HL-60 (cell line): ENCODE measurements at regions not wholly inside any gene's neighbourhood (a gene's known extent, or its start where the extent isn't known, plus 50 kb on each side); places are given as distances from the start of the nearest gene placed in this dataset.

Experiments used
- DNase-seq, 2 experiments: peaks; one replicate each; pipeline ENCODE4 v3.0.0-alpha.2; 2010 to 2020; ENCODE audit warnings: low read depth in 1 of 2, low spot score in 1 of 2
- H3K27ac ChIP-seq: fragments of 250-450 bp; sonication (Bioruptor Pico); replicated peaks from 2 replicates; pipeline ENCODE4 v1.5.1; 2020; ENCODE audit warnings: mild to moderate bottlenecking, moderate library complexity
- H3K27me3 ChIP-seq: fragments of 250-450 bp; sonication (Bioruptor Pico); 2 replicates; pipeline ENCODE4 v1.5.1; 2021; ENCODE audit warnings: mild to moderate bottlenecking, moderate library complexity; ENCODE audit not compliant: insufficient read depth, poor library complexity, severe bottlenecking
- H3K4me3 ChIP-seq: replicated peaks from 2 replicates; pipeline ENCODE4 v1.5.1; 2011; ENCODE audit warnings: mild to moderate bottlenecking, control low read depth, low read length; ENCODE audit not compliant: insufficient read depth
- GABPA ChIP-seq: IDR thresholded peaks from 2 replicates; pipeline ENCODE4 v1.6.1; 2012; ENCODE audit warnings: low read depth
- POLR2AphosphoS5 ChIP-seq: IDR thresholded peaks from 2 replicates; pipeline ENCODE4 v1.6.1; 2012; ENCODE audit warnings: low read depth
- SPI1 ChIP-seq: IDR thresholded peaks from 2 replicates; pipeline ENCODE4 v1.6.1; 2012; ENCODE audit warnings: low read depth, mild to moderate bottlenecking, borderline replicate concordance
- TF ChIP-seq, protein P1 (sequence below): IDR thresholded peaks from one replicate; pipeline ENCODE4 v1.5.1; 2011; ENCODE audit warnings: low read length, control low read depth, inconsistent platforms; ENCODE audit not compliant: insufficient read depth
- TF ChIP-seq, protein P2 (sequence below): IDR thresholded peaks from 2 replicates; pipeline ENCODE4 v1.6.1; 2012; ENCODE audit warnings: low read depth; ENCODE audit not compliant: insufficient replicate concordance

DNA sequence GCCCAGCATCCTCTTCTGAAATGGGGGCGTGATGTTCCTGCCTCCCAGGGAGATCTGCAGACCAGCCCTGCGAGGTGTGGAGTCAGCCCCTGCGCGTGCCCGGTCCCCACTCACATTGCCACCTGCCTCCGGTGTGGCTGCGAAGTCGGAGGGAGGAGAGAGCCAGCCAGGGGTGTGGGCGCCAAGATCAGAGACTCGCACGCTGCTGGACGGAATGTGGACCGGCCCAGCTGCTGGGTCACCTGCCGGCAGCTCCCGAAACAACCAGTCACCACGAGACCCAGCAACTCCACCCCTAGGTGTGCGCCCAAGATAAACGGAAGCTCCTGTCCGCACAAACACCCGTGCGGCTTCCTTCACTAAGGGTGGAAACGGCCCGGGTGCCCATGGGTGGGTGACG is 51.1 kb upstream of the EGFL7 start:
- H3K4me3 ChIP-seq = no peak overlapping the region
- TF ChIP-seq SPI1 (no peak), POLR2AphosphoS5 (no peak), GABPA (no peak)
- TF ChIP-seq, protein P1, sequence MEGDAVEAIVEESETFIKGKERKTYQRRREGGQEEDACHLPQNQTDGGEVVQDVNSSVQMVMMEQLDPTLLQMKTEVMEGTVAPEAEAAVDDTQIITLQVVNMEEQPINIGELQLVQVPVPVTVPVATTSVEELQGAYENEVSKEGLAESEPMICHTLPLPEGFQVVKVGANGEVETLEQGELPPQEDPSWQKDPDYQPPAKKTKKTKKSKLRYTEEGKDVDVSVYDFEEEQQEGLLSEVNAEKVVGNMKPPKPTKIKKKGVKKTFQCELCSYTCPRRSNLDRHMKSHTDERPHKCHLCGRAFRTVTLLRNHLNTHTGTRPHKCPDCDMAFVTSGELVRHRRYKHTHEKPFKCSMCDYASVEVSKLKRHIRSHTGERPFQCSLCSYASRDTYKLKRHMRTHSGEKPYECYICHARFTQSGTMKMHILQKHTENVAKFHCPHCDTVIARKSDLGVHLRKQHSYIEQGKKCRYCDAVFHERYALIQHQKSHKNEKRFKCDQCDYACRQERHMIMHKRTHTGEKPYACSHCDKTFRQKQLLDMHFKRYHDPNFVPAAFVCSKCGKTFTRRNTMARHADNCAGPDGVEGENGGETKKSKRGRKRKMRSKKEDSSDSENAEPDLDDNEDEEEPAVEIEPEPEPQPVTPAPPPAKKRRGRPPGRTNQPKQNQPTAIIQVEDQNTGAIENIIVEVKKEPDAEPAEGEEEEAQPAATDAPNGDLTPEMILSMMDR = no peak
- TF ChIP-seq, protein P2, sequence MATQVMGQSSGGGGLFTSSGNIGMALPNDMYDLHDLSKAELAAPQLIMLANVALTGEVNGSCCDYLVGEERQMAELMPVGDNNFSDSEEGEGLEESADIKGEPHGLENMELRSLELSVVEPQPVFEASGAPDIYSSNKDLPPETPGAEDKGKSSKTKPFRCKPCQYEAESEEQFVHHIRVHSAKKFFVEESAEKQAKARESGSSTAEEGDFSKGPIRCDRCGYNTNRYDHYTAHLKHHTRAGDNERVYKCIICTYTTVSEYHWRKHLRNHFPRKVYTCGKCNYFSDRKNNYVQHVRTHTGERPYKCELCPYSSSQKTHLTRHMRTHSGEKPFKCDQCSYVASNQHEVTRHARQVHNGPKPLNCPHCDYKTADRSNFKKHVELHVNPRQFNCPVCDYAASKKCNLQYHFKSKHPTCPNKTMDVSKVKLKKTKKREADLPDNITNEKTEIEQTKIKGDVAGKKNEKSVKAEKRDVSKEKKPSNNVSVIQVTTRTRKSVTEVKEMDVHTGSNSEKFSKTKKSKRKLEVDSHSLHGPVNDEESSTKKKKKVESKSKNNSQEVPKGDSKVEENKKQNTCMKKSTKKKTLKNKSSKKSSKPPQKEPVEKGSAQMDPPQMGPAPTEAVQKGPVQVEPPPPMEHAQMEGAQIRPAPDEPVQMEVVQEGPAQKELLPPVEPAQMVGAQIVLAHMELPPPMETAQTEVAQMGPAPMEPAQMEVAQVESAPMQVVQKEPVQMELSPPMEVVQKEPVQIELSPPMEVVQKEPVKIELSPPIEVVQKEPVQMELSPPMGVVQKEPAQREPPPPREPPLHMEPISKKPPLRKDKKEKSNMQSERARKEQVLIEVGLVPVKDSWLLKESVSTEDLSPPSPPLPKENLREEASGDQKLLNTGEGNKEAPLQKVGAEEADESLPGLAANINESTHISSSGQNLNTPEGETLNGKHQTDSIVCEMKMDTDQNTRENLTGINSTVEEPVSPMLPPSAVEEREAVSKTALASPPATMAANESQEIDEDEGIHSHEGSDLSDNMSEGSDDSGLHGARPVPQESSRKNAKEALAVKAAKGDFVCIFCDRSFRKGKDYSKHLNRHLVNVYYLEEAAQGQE = no peak
- DNase-seq = no peak
- no peak overlapping the region for H3K27ac ChIP-seq
- H3K27me3 ChIP-seq = no peaks in the 10 kb centered on the region

DNA sequence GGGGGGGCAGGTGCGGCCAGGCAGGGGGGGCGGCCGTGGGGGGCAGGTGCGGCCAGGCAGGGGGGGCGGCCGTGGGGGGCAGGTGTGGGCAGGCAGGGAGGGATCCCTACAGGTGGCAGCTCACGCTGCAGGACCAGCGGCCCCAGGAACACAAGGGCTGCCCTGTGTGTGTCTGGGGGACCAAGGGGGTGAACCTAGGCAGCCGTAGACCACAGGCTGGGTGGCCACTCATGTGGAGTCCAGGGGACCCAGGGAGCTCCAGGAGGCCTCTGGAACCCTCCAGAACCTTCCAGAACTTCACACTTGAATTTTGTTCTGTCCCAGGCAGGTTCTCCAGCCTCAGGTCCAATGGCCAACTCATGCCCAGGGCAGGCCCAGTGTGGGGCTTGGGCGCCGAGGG is 51.6 kb upstream of the EGFL7 start:
- Histone ChIP-seq H3K27ac (no peak overlapping the region), H3K4me3 (no peak overlapping the region), H3K27me3 (no peaks in the 10 kb centered on the region)
- no peak for DNase-seq
- TF ChIP-seq GABPA (no peak), POLR2AphosphoS5 (no peak), SPI1 (no peak)
- TF ChIP-seq, protein P1 = no peak
- TF ChIP-seq, protein P2 = no peak

DNA sequence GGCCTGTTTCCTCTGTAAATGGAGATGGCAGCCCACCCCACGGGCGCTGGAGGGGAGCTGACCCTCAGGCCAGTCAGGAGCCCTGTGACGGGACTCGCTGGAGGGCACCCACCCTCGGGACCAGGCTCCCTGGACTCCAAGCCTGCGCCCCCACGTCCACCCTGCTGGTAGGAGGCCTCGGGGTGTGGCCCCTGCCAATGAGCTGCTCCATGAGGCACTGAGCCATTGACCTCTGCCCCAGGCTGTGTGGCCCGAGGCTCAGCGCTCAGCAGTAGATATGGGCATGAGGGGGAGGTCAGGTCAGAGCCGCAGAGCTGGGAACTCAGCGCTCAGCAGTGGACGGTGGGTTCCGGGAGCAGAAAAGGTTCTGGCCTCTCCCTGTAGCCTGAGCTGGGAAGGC is 52.3 kb upstream of the EGFL7 start:
- no peak for DNase-seq
- H3K27me3 ChIP-seq = no peaks in the 10 kb centered on the region
- H3K4me3 ChIP-seq = no peak overlapping the region
- H3K27ac ChIP-seq = no peak overlapping the region
- TF ChIP-seq SPI1 (no peak), POLR2AphosphoS5 (no peak), GABPA (no peak)
- TF ChIP-seq, protein P2 = no peak
- TF ChIP-seq, protein P1 = no peak
